Non-pigmented ciliary epithelial cell (primary cell): ENCODE measurements at regions not wholly inside any gene's neighbourhood (a gene's known extent, or its start where the extent isn't known, plus 50 kb on each side); places are given as distances from the start of the nearest gene placed in this dataset.

Source experiments
- DNase-seq: peaks from one replicate; pipeline ENCODE4 v3.0.0-alpha.2; 2010; ENCODE audit warnings: low read depth

- no peak for DNase-seq
These were observed 206.3 kb upstream of the TLE3 start for GRCh38 chr15:70303981-70304380.

GRCh38 chr15:70302360-70302759 lies 204.6 kb upstream of the TLE3 start:
- DNase-seq: no peak

- DNase-seq: no peak
These were observed 203.7 kb upstream of the TLE3 start for GRCh38 chr15:70301396-70301795.

GRCh38 chr15:70299931-70300869 lies 202.5 kb upstream of the TLE3 start:
- no peak for DNase-seq

GRCh38 chr15:70297465-70298058 lies 199.8 kb upstream of the TLE3 start:
- no peak for DNase-seq

GRCh38 chr15:70294731-70295305 lies 197.1 kb upstream of the TLE3 start:
- no peak for DNase-seq

- no peak for DNase-seq
These were observed 196.1 kb upstream of the TLE3 start for GRCh38 chr15:70293591-70294470.

- no peak for DNase-seq
These were observed 195.4 kb upstream of the TLE3 start for GRCh38 chr15:70293138-70293537.

- no peak for DNase-seq
These were observed 194.5 kb upstream of the TLE3 start for GRCh38 chr15:70292076-70292760.

- DNase-seq: no peak
These were observed 193.8 kb upstream of the TLE3 start for GRCh38 chr15:70291305-70292075.

GRCh38 chr15:70290708-70291107 lies 193.0 kb upstream of the TLE3 start:
- no peak for DNase-seq

- no peak for DNase-seq
These were observed 191.7 kb upstream of the TLE3 start for GRCh38 chr15:70289191-70289955.

GRCh38 chr15:70286113-70286806 lies 188.5 kb upstream of the TLE3 start:
- no peak for DNase-seq

GRCh38 chr15:70284438-70285214 lies 186.9 kb upstream of the TLE3 start:
- DNase-seq: no peak

- DNase-seq: no peak
These were observed 185.8 kb upstream of the TLE3 start for GRCh38 chr15:70283511-70283910.

- DNase-seq: no peak
These were observed 184.1 kb upstream of the TLE3 start for GRCh38 chr15:70281811-70282307.

GRCh38 chr15:70281261-70281810 lies 183.6 kb upstream of the TLE3 start:
- no peak for DNase-seq

- DNase-seq: no peak
These were observed 183.1 kb upstream of the TLE3 start for GRCh38 chr15:70280781-70281180.
